ENCODE measurements at regions not wholly inside any gene's neighbourhood (a gene's known extent, or its start where the extent isn't known, plus 50 kb on each side); places are given as distances from the start of the nearest gene placed in this dataset.

DNA sequence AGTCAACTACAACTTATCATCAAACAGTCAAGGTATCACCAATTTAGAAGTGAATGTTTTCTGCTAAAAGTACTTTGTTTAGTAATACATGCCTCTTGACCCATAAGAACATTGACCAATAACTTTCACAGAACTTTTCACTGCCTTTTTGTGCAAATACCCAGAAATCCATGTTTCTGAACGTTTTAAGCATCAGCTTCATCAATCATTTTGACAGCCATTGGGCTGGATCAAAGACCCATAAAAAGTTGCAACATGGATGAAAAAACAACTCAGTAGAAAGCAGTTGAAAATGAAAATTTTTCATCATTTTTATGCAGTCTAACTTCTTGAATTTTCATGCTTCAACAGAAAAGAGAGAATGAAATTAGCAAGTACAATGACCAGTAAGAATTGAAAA, 466.7 kb downstream of the TRAM1L1 start:
- CTCF ChIA-PET = no interaction called here
- Histone ChIP-seq H3K27ac (ENCODE audit: insufficient read depth in 1 of 2, low read depth in 1 of 2, low read length in 2 of 2, poor library complexity in 1 of 2, severe bottlenecking in 2 of 2) (no peak overlapping the region), H3K36me3 (ENCODE audit: control insufficient read depth in 4 of 4, insufficient read depth in 4 of 4, low read length in 3 of 4) (no peaks in the 10 kb centered on the region), H3K4me1 (ENCODE audit: control extremely low read depth in 1 of 4, control insufficient read depth in 4 of 4, insufficient read depth in 4 of 4, low read length in 3 of 4) (no peaks in the 10 kb centered on the region), H3K9me3 (ENCODE audit: control extremely low read depth in 1 of 5, control insufficient read depth in 4 of 5, insufficient read depth in 2 of 5, low read depth in 1 of 5, low read length in 4 of 5) (no peaks in the 10 kb centered on the region), H3K4me3 (ENCODE audit: control insufficient read depth in 1 of 7, extremely low read depth in 1 of 7, insufficient read depth in 4 of 7, low read depth in 2 of 7, low read length in 6 of 7) (no peak overlapping the region), H3K27me3 (replicated peaks in 2 of 5; ENCODE audit: control insufficient read depth in 4 of 5, insufficient read depth in 5 of 5, low read length in 4 of 5) (no peaks in the 10 kb centered on the region)
- DNase-seq = no peak
- 50% methylated on average over 1 of the region's 1 CpG for WGBS (ENCODE audit: insufficient coverage)
- POLR2A ChIA-PET = no interaction called here

DNA sequence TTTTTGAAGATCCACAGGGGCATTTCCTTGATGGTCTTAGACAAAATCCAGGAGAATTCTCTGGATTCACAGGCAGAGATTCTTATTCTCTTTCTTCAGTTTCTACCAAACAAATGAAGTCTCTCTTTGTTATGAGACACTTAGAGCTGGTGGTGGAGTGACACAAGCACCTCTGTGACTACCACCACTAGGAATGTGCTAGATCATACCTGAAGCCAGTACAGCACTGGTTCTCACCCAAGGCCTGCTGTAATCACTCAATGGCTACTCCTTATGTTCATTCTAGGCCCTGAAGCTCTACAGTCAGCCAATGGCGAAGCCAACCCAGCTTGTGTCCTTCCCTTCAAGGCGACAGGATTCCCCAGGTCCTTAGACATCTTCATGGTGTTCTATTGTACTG, 482.3 kb downstream of the TRAM1L1 start:
- WGBS (ENCODE audit: insufficient coverage) = 43% methylated on average over 2 of the region's 2 CpGs
- POLR2A ChIA-PET = no interaction called here

DNA sequence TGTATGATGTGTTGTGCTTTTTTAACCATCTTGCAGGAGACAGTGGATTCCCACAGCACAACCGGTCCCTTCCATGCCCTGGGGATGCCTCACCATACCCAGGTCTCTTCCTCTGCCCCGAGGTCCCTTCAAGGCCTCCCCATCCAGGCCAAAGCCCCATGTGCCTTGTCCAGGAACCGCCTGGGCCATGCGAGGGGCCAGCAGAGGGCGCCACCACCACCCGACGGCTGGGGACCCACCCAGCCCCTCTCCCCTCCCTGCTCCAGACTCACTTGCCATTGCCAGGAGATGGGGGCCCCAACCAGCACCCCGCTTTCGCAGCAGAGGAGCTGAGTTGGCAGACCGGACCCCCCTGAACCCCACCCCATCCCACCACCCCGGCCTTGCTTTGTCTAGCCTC, 485.5 kb downstream of the TRAM1L1 start:
- Histone ChIP-seq H3K27ac (ENCODE audit: insufficient read depth in 1 of 2, low read depth in 1 of 2, low read length in 2 of 2, poor library complexity in 1 of 2, severe bottlenecking in 2 of 2) (no peak overlapping the region), H3K4me3 (ENCODE audit: control insufficient read depth in 1 of 7, extremely low read depth in 1 of 7, insufficient read depth in 4 of 7, low read depth in 2 of 7, low read length in 6 of 7) (no peak overlapping the region), H3K27me3 (replicated peaks in 2 of 5; ENCODE audit: control insufficient read depth in 4 of 5, insufficient read depth in 5 of 5, low read length in 4 of 5) (no peaks in the 10 kb centered on the region), H3K4me1 (ENCODE audit: control extremely low read depth in 1 of 4, control insufficient read depth in 4 of 4, insufficient read depth in 4 of 4, low read length in 3 of 4) (no peaks in the 10 kb centered on the region), H3K9me3 (ENCODE audit: control extremely low read depth in 1 of 5, control insufficient read depth in 4 of 5, insufficient read depth in 2 of 5, low read depth in 1 of 5, low read length in 4 of 5) (peaks cover 0 to 6% (median 3%) of the 10 kb centered on the region in 5 experiments), H3K36me3 (ENCODE audit: control insufficient read depth in 4 of 4, insufficient read depth in 4 of 4, low read length in 3 of 4) (no peaks in the 10 kb centered on the region)
- no peak for DNase-seq
- CTCF ChIA-PET = no interaction called here
- WGBS (ENCODE audit: insufficient coverage) = 95% methylated on average over 4 of the region's 11 CpGs
- POLR2A ChIA-PET = no interaction called here

More for the DNA sequence above, 482.3 kb downstream of the TRAM1L1 start:
- H3K36me3 ChIP-seq (ENCODE audit: control insufficient read depth in 4 of 4, insufficient read depth in 4 of 4, low read length in 3 of 4) = no peaks in the 10 kb centered on the region
- peaks cover 0 to 6% (median 3%) of the 10 kb centered on the region in 5 experiments for H3K9me3 ChIP-seq (ENCODE audit: control extremely low read depth in 1 of 5, control insufficient read depth in 4 of 5, insufficient read depth in 2 of 5, low read depth in 1 of 5, low read length in 4 of 5)
- no peaks in the 10 kb centered on the region for H3K4me1 ChIP-seq (ENCODE audit: control extremely low read depth in 1 of 4, control insufficient read depth in 4 of 4, insufficient read depth in 4 of 4, low read length in 3 of 4)
- CTCF ChIA-PET = interaction anchor here (1.2 kb wide), 1 partner anchor 9 kb away, joined by 5 read pairs; no protein-coding TSS in a partner anchor
- H3K27ac ChIP-seq (ENCODE audit: insufficient read depth in 1 of 2, low read depth in 1 of 2, low read length in 2 of 2, poor library complexity in 1 of 2, severe bottlenecking in 2 of 2) = no peak overlapping the region
- no peak overlapping the region for H3K4me3 ChIP-seq (ENCODE audit: control insufficient read depth in 1 of 7, extremely low read depth in 1 of 7, insufficient read depth in 4 of 7, low read depth in 2 of 7, low read length in 6 of 7)
- H3K27me3 ChIP-seq (replicated peaks in 2 of 5; ENCODE audit: control insufficient read depth in 4 of 5, insufficient read depth in 5 of 5, low read length in 4 of 5) = no peaks in the 10 kb centered on the region
- DNase-seq = no peak

DNA sequence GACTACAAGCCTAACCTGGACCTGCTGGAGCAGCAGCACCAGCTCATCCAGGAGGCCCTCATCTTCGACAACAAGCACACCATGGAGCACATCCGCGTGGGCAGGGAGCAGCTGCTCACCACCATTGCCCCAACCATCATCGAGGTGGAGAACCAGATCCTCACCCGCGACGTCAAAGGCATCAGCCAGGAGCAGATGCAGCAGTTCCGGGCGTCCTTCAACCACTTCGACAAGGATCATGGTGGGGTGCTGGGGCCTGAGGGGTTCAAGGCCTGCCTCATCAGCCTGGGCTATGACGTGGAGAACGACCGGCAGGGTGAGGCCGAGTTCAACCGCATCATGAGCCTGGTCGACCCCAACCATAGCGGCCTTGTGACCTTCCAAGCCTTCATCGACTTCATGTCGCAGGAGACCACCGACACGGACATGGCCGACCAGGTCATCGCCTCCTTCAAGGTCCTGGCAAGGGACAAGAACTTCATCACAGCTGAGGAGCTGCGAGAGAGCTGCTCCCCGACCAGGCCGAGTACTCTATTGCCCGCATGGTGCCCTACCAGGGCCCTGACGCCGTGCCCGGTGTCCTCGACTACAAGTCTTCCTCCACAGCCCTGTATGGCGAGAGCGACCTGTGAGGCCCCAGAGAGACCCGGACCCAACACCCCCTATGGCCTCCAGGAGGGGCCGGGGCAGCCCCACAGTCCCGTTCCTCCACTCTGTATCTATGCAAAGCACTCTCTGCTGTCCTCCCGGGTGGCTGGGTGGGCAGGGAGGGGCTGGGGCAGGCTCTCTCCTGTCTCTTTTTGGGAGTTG, 486.2 kb downstream of the TRAM1L1 start:
- Histone ChIP-seq H3K36me3 (ENCODE audit: control insufficient read depth in 4 of 4, insufficient read depth in 4 of 4, low read length in 3 of 4) (no peaks in the 10 kb centered on the region), H3K4me3 (ENCODE audit: control insufficient read depth in 1 of 7, extremely low read depth in 1 of 7, insufficient read depth in 4 of 7, low read depth in 2 of 7, low read length in 6 of 7) (no peak overlapping the region), H3K9me3 (ENCODE audit: control extremely low read depth in 1 of 5, control insufficient read depth in 4 of 5, insufficient read depth in 2 of 5, low read depth in 1 of 5, low read length in 4 of 5) (peaks cover 0 to 6% (median 3%) of the 10 kb centered on the region in 5 experiments), H3K4me1 (ENCODE audit: control extremely low read depth in 1 of 4, control insufficient read depth in 4 of 4, insufficient read depth in 4 of 4, low read length in 3 of 4) (no peaks in the 10 kb centered on the region), H3K27ac (ENCODE audit: insufficient read depth in 1 of 2, low read depth in 1 of 2, low read length in 2 of 2, poor library complexity in 1 of 2, severe bottlenecking in 2 of 2) (no peak overlapping the region), H3K27me3 (replicated peaks in 2 of 5; ENCODE audit: control insufficient read depth in 4 of 5, insufficient read depth in 5 of 5, low read length in 4 of 5) (no peaks in the 10 kb centered on the region)
- 93% methylated on average over 26 of the region's 37 CpGs for WGBS (ENCODE audit: insufficient coverage)
- POLR2A ChIA-PET = no interaction called here
- CTCF ChIA-PET = no interaction called here
- DNase-seq = no peak

DNA sequence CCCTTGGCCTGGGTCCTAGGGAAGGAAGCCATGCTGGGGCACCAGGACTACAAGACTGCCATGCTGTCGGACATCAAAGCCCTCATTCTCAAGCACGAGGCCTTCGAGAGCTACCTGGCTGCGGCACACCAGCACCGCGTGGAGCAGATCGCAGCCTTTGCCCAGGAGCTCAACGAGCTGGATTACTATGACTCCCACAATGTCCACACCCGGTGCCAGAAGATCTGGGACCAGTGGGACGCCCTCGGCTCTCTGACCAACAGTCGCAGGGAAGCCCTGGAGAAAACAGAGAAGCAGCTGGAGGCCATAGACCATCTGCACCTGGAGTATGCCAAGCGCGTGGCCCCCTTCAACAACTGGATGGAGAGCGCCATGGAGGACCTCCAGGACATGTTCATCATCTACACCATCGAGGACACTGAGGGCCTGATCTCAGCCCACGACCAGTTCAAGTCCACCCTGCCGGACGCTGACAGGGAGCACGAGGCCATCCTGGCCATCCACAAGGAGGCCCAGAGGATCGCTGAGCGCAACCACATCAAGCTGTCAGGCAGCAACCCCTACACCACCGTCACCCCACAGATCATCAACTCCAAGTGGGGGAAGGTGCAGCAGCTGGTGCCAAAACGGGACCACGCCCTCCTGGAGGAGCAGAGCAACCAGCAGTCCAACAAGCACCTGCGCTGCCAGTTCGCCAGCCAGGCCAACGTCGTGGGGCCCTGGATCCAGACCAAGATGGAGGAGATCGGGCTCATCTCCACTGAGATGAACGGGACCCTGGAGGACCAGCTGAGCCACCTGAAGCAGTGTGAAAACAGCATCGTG, 487.0 kb downstream of the TRAM1L1 start:
- ChIA-PET POLR2A (no interaction called here), CTCF (interaction anchor here (0.5 kb wide), 1 partner anchor 41 kb away, joined by 3 read pairs; no protein-coding TSS in a partner anchor)
- WGBS (ENCODE audit: insufficient coverage) = 97% methylated on average over 32 of the region's 32 CpGs
- H3K36me3 ChIP-seq (ENCODE audit: control insufficient read depth in 4 of 4, insufficient read depth in 4 of 4, low read length in 3 of 4) = no peaks in the 10 kb centered on the region
- H3K9me3 ChIP-seq (ENCODE audit: control extremely low read depth in 1 of 5, control insufficient read depth in 4 of 5, insufficient read depth in 2 of 5, low read depth in 1 of 5, low read length in 4 of 5) = peaks cover 0 to 6% (median 3%) of the 10 kb centered on the region in 5 experiments
- H3K4me1 ChIP-seq (ENCODE audit: control extremely low read depth in 1 of 4, control insufficient read depth in 4 of 4, insufficient read depth in 4 of 4, low read length in 3 of 4) = no peaks in the 10 kb centered on the region
- no peak overlapping the region for H3K27ac ChIP-seq (ENCODE audit: insufficient read depth in 1 of 2, low read depth in 1 of 2, low read length in 2 of 2, poor library complexity in 1 of 2, severe bottlenecking in 2 of 2)
- no peak for DNase-seq
- H3K27me3 ChIP-seq (replicated peaks in 2 of 5; ENCODE audit: control insufficient read depth in 4 of 5, insufficient read depth in 5 of 5, low read length in 4 of 5) = no peaks in the 10 kb centered on the region
- no peak overlapping the region for H3K4me3 ChIP-seq (ENCODE audit: control insufficient read depth in 1 of 7, extremely low read depth in 1 of 7, insufficient read depth in 4 of 7, low read depth in 2 of 7, low read length in 6 of 7)

DNA sequence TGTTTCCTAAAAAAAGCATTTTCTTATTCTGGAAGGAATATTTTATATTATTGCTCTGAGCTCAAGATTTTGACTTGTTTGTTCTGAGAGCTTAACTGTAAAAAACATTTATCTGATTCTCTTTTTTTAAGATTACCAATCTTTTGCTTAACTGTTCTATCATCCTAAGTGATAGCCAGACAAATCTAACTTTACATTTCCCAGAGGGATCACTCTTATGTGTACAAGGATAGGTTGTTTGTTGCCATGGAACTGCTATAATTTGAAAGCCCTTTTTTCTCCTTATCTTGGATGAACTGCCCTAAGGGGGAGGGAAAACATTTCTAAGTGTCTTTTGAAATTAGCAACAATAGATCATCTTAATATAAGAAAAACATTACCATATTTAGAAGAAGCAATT, 494.7 kb downstream of the TRAM1L1 start:
- ChIA-PET CTCF (no interaction called here), POLR2A (no interaction called here)
- Histone ChIP-seq H3K4me3 (ENCODE audit: control insufficient read depth in 1 of 7, extremely low read depth in 1 of 7, insufficient read depth in 4 of 7, low read depth in 2 of 7, low read length in 6 of 7) (no peak overlapping the region), H3K27ac (ENCODE audit: insufficient read depth in 1 of 2, low read depth in 1 of 2, low read length in 2 of 2, poor library complexity in 1 of 2, severe bottlenecking in 2 of 2) (no peak overlapping the region), H3K4me1 (ENCODE audit: control extremely low read depth in 1 of 4, control insufficient read depth in 4 of 4, insufficient read depth in 4 of 4, low read length in 3 of 4) (no peaks in the 10 kb centered on the region), H3K27me3 (replicated peaks in 2 of 5; ENCODE audit: control insufficient read depth in 4 of 5, insufficient read depth in 5 of 5, low read length in 4 of 5) (no peaks in the 10 kb centered on the region), H3K36me3 (ENCODE audit: control insufficient read depth in 4 of 4, insufficient read depth in 4 of 4, low read length in 3 of 4) (no peaks in the 10 kb centered on the region), H3K9me3 (ENCODE audit: control extremely low read depth in 1 of 5, control insufficient read depth in 4 of 5, insufficient read depth in 2 of 5, low read depth in 1 of 5, low read length in 4 of 5) (no peaks in the 10 kb centered on the region)
- DNase-seq = no peak

DNA sequence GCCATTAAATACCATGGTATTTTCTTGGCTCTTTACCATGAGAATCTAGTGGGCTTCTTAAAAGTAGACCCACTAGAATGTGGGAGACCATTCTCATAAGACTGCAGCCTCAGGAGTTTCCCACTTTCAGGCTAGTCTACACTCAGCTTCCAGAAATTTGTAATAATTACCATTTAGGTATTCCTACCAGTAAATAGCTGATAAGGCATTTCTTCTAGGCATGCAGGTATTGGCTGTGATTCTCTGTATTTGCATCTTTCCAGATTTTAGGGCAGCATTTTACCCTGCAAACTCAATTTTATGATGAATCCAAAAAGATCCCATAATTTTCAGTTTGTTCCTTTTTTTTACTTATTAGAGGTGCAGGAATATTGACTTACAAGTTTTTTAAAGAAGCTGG, 496.6 kb downstream of the TRAM1L1 start:
- H3K4me1 ChIP-seq (ENCODE audit: control extremely low read depth in 1 of 4, control insufficient read depth in 4 of 4, insufficient read depth in 4 of 4, low read length in 3 of 4) = no peaks in the 10 kb centered on the region
- DNase-seq = no peak
- no peaks in the 10 kb centered on the region for H3K9me3 ChIP-seq (ENCODE audit: control extremely low read depth in 1 of 5, control insufficient read depth in 4 of 5, insufficient read depth in 2 of 5, low read depth in 1 of 5, low read length in 4 of 5)
- no peaks in the 10 kb centered on the region for H3K27me3 ChIP-seq (replicated peaks in 2 of 5; ENCODE audit: control insufficient read depth in 4 of 5, insufficient read depth in 5 of 5, low read length in 4 of 5)
- CTCF ChIA-PET = no interaction called here
- H3K27ac ChIP-seq (ENCODE audit: insufficient read depth in 1 of 2, low read depth in 1 of 2, low read length in 2 of 2, poor library complexity in 1 of 2, severe bottlenecking in 2 of 2) = no peak overlapping the region
- no peak overlapping the region for H3K4me3 ChIP-seq (ENCODE audit: control insufficient read depth in 1 of 7, extremely low read depth in 1 of 7, insufficient read depth in 4 of 7, low read depth in 2 of 7, low read length in 6 of 7)
- H3K36me3 ChIP-seq (ENCODE audit: control insufficient read depth in 4 of 4, insufficient read depth in 4 of 4, low read length in 3 of 4) = no peaks in the 10 kb centered on the region
- POLR2A ChIA-PET = no interaction called here

Measured in common myeloid progenitor, CD34-positive (primary cell).